ENCODE measurements at regions not wholly inside any gene's neighbourhood (a gene's known extent, or its start where the extent isn't known, plus 50 kb on each side); places are given as distances from the start of the nearest gene placed in this dataset.

DNA sequence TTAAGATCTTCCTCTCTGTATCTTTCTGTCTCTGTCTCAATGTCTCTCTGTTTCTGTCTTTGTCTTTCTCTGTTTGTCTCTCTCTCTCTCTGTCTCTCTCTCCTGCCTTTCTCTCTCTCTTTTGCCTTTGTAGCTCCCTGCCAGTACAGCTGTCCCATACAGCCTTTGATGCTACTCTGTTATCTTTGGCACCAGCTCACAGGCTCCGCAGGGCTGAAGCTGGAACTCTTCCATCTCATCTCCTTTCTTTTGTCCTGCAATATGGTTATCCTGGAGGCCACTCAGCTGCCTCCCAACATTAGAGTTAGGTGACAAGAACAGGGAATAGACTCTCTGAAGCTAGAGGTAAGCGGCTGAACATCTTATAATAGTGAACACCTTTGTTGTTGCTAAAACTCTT lies 354.3 kb upstream of the NEGR1 start:
- Mint-ChIP-seq H3K27me3 (ENCODE audit: unreplicated experiment) (no peaks in the 10 kb centered on the region), H3K27ac (ENCODE audit: unreplicated experiment) (peak overlapping the region; percentile 40), H3K36me3 (ENCODE audit: unreplicated experiment) (no peaks in the 10 kb centered on the region)

DNA sequence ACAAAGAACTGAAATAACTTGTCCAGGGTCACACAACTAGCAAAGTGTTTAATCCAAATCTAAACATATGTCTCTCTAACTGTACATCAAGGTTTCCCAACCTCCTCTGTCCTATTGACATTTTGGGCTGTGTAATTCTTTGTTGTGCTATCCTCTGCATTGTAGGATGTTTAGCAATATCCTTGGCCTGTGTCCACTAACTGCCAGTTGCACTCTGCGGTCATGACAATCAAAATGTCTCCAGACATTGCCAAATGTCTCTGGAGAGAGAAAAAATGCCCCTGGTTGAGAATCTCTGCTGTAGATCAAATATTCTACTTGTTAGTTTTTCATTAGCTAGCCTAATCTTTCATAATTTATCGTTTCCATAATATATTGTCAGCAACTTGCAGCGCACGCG lies 353.4 kb upstream of the NEGR1 start:
- DNase-seq = no peak
- TF ChIP-seq, protein P1, sequence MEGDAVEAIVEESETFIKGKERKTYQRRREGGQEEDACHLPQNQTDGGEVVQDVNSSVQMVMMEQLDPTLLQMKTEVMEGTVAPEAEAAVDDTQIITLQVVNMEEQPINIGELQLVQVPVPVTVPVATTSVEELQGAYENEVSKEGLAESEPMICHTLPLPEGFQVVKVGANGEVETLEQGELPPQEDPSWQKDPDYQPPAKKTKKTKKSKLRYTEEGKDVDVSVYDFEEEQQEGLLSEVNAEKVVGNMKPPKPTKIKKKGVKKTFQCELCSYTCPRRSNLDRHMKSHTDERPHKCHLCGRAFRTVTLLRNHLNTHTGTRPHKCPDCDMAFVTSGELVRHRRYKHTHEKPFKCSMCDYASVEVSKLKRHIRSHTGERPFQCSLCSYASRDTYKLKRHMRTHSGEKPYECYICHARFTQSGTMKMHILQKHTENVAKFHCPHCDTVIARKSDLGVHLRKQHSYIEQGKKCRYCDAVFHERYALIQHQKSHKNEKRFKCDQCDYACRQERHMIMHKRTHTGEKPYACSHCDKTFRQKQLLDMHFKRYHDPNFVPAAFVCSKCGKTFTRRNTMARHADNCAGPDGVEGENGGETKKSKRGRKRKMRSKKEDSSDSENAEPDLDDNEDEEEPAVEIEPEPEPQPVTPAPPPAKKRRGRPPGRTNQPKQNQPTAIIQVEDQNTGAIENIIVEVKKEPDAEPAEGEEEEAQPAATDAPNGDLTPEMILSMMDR (IDR thresholded peaks at IDR 0.05; ENCODE audit: partially characterized antibody, unreplicated experiment) = no peak
- Mint-ChIP-seq H3K27me3 (ENCODE audit: unreplicated experiment) (no peaks in the 10 kb centered on the region), H3K9me3 (ENCODE audit: unreplicated experiment) (peaks cover 3% of the 10 kb centered on the region), H3K36me3 (ENCODE audit: unreplicated experiment) (no peaks in the 10 kb centered on the region), H3K27ac (ENCODE audit: unreplicated experiment) (peak overlapping the region; percentile 28), H3K4me1 (ENCODE audit: low read depth, unreplicated experiment) (no peaks in the 10 kb centered on the region), H3K4me3 (ENCODE audit: unreplicated experiment) (no peak overlapping the region)

More for the DNA sequence above, 354.3 kb upstream of the NEGR1 start:
- TF ChIP-seq, protein P1 (IDR thresholded peaks at IDR 0.05; ENCODE audit: partially characterized antibody, unreplicated experiment) = no peak
- Mint-ChIP-seq H3K4me1 (ENCODE audit: low read depth, unreplicated experiment) (no peaks in the 10 kb centered on the region), H3K4me3 (ENCODE audit: unreplicated experiment) (no peak overlapping the region), H3K9me3 (ENCODE audit: unreplicated experiment) (peaks cover 3% of the 10 kb centered on the region)
- no peak for DNase-seq

DNA sequence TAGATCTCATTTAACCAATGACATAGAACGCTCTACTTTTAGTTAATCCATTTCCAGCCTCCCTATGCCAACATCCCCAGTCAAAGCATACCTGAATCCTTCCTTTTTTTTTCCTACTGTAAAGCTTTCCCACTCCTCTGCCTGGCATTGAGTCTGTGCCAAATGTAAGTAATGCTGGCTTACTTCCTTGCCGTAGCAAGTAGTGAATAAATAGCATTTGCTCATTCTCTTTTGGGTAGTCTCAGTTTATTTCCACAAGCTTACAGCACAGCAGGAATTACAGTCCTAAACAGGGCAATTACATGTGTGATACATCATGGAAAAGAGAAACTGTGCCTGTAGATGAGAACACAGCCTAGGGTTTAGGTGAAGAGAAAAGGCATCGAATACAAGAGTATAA lies 352.6 kb upstream of the NEGR1 start:
- H3K9me3 Mint-ChIP-seq (ENCODE audit: unreplicated experiment) = peaks cover 3% of the 10 kb centered on the region
- DNase-seq = no peak

DNA sequence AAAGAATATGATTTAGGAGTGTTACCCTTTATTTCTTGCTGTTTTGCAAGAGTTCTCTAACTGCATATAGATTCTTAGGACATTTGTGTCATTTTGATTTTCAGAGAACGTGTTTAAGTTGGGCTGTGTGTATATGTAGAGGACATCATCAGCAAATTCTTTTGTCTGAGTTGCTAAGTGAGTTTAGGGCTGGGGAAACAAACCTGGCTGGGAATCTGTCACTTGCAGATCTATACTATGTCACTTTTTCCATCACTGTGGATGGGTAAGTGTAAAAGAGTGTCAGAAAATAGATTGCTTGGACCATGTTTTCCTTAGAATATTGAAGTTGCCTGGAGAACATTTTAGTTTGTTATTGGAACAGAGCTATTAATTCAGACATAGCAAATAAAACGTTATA lies 349.1 kb upstream of the NEGR1 start:
- Mint-ChIP-seq H3K27me3 (ENCODE audit: unreplicated experiment) (no peaks in the 10 kb centered on the region), H3K27ac (ENCODE audit: unreplicated experiment) (no peak overlapping the region), H3K4me3 (ENCODE audit: unreplicated experiment) (no peak overlapping the region), H3K9me3 (ENCODE audit: unreplicated experiment) (peaks cover 3% of the 10 kb centered on the region), H3K36me3 (ENCODE audit: unreplicated experiment) (no peaks in the 10 kb centered on the region), H3K4me1 (ENCODE audit: low read depth, unreplicated experiment) (no peaks in the 10 kb centered on the region)
- DNase-seq = no peak
- TF ChIP-seq, protein P1 (IDR thresholded peaks at IDR 0.05; ENCODE audit: partially characterized antibody, unreplicated experiment) = no peak

More for the DNA sequence above, 352.6 kb upstream of the NEGR1 start:
- H3K27ac Mint-ChIP-seq (ENCODE audit: unreplicated experiment) = no peak overlapping the region
- TF ChIP-seq, protein P1 (IDR thresholded peaks at IDR 0.05; ENCODE audit: partially characterized antibody, unreplicated experiment) = no peak
- no peaks in the 10 kb centered on the region for H3K36me3 Mint-ChIP-seq (ENCODE audit: unreplicated experiment)
- no peaks in the 10 kb centered on the region for H3K4me1 Mint-ChIP-seq (ENCODE audit: low read depth, unreplicated experiment)
- no peak overlapping the region for H3K4me3 Mint-ChIP-seq (ENCODE audit: unreplicated experiment)
- H3K27me3 Mint-ChIP-seq (ENCODE audit: unreplicated experiment) = no peaks in the 10 kb centered on the region

DNA sequence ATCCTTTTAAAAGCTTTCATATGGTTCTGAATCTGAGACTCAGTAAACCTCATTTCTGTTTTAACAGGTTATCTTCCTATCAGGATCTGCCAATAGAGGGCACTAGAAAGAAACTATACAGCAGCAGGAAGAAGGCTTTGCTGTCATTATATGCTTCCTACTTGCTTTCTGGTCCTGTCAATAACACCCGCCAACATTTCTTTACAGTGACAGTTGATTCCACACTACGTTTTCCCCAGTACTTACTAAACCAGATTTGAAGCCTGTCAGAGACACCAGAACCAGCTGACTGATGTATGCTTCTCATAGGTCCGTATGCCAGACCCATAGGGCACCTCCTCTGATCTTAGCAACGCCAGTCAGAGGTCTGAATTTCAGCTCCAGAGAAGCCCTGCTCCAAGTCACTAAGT lies 341.0 kb upstream of the NEGR1 start:
- Mint-ChIP-seq H3K9me3 (ENCODE audit: unreplicated experiment) (no peaks in the 10 kb centered on the region), H3K4me3 (ENCODE audit: unreplicated experiment) (peak overlapping the region; percentile 21), H3K27ac (ENCODE audit: unreplicated experiment) (no peak overlapping the region), H3K36me3 (ENCODE audit: unreplicated experiment) (no peaks in the 10 kb centered on the region), H3K4me1 (ENCODE audit: low read depth, unreplicated experiment) (no peaks in the 10 kb centered on the region), H3K27me3 (ENCODE audit: unreplicated experiment) (no peaks in the 10 kb centered on the region)
- no peak for DNase-seq
- TF ChIP-seq, protein P1 (IDR thresholded peaks at IDR 0.05; ENCODE audit: partially characterized antibody, unreplicated experiment) = peak; percentile 55

Data from glutamatergic neuron (in vitro differentiated cells).